Epidermal melanocyte (primary cell): ENCODE measurements at regions not wholly inside any gene's neighbourhood (a gene's known extent, or its start where the extent isn't known, plus 50 kb on each side); places are given as distances from the start of the nearest gene placed in this dataset.

Experiments
- DNase-seq: peaks from one replicate; pipeline ENCODE4 v3.0.0; 2011; ENCODE audit warnings: low spot score; ENCODE audit not compliant: insufficient read length

- no peak for DNase-seq
Observed at GRCh38 chr5:88144219-88145001, 124.2 kb downstream of the TMEM161B start.

- no peak for DNase-seq
Observed at GRCh38 chr5:88143693-88144218, 124.9 kb downstream of the TMEM161B start.

GRCh38 chr5:88142886-88143692, 125.6 kb downstream of the TMEM161B start:
- DNase-seq, result no peak

- DNase-seq, result no peak
Observed at GRCh38 chr5:88142636-88142885, 126.1 kb downstream of the TMEM161B start.

- DNase-seq, result peak; percentile 68
Observed at GRCh38 chr5:88140856-88141752, 127.5 kb downstream of the TMEM161B start.

GRCh38 chr5:88140396-88140855, 128.2 kb downstream of the TMEM161B start:
- DNase-seq, result no peak

GRCh38 chr5:88130211-88130815, 138.3 kb downstream of the TMEM161B start:
- no peak for DNase-seq

- no peak for DNase-seq
Observed at GRCh38 chr5:88128813-88129212, 139.8 kb downstream of the TMEM161B start.

- no peak for DNase-seq
Observed at GRCh38 chr5:88119535-88120125, 149.0 kb downstream of the TMEM161B start.

- no peak for DNase-seq
Observed at GRCh38 chr5:88118179-88118578, 150.5 kb downstream of the TMEM161B start.

GRCh38 chr5:88117546-88117945, 151.1 kb downstream of the TMEM161B start:
- no peak for DNase-seq

GRCh38 chr5:88116396-88116795, 152.2 kb downstream of the TMEM161B start:
- DNase-seq, result no peak

- no peak for DNase-seq
Observed at GRCh38 chr5:88115211-88115610, 153.4 kb downstream of the TMEM161B start.

- no peak for DNase-seq
Observed at GRCh38 chr5:88113429-88113828, 155.2 kb downstream of the TMEM161B start.

- no peak for DNase-seq
Observed at GRCh38 chr5:88109818-88110217, 158.8 kb downstream of the TMEM161B start.

- no peak for DNase-seq
Observed at GRCh38 chr5:88108490-88109279, 160.0 kb downstream of the TMEM161B start.

- no peak for DNase-seq
Observed at GRCh38 chr5:88094906-88095496, 173.6 kb downstream of the TMEM161B start.

GRCh38 chr5:88094403-88094802, 174.2 kb downstream of the TMEM161B start:
- no peak for DNase-seq

GRCh38 chr5:88093765-88094164, 174.9 kb downstream of the TMEM161B start:
- DNase-seq, result no peak
